D721Med (cell line): ENCODE measurements at regions not wholly inside any gene's neighbourhood (a gene's known extent, or its start where the extent isn't known, plus 50 kb on each side); places are given as distances from the start of the nearest gene placed in this dataset.
"Not testable (repeated sequence)": the region's sequence is repeated elsewhere in the genome, so short reads cannot be mapped to it uniquely, and the experiment has no call there.

ENCODE experiments used
- DNase-seq: peaks from one replicate; pipeline ENCODE4 v3.0.0; 2011; ENCODE audit warnings: low spot score; ENCODE audit not compliant: insufficient read length
- FAIRE-seq: peaks from 2 replicates; lab custom pipeline; 2011; peaks lifted over from hg19 to GRCh38; lab: Jason Lieb, UNC
- CTCF ChIP-seq: IDR thresholded peaks from 2 replicates; pipeline ENCODE4 v1.5.1; 2012; ENCODE audit warnings: mild to moderate bottlenecking, control low read depth; ENCODE audit not compliant: insufficient read depth; ENCODE audit errors: missing control alignments

- FAIRE-seq, result no peak
- no peak for DNase-seq
- no peak for TF ChIP-seq CTCF
Measured at GRCh38 chr2:150060341-150060740, 427.1 kb downstream of the RND3 start.

GRCh38 chr2:150059676-150060075 lies 427.8 kb downstream of the RND3 start:
- DNase-seq, FAIRE-seq: not testable (repeated sequence)

GRCh38 chr2:150052457-150052856 lies 435.0 kb downstream of the RND3 start:
- DNase-seq, result no peak
- TF ChIP-seq CTCF, result no peak
- FAIRE-seq, result no peak

- no peak for DNase-seq
- no peak for TF ChIP-seq CTCF
- FAIRE-seq, result no peak
Measured at GRCh38 chr2:150051004-150051403, 436.5 kb downstream of the RND3 start.

- FAIRE-seq (no peak), DNase-seq (no peak)
- no peak for TF ChIP-seq CTCF
Measured at GRCh38 chr2:150050036-150050435, 437.4 kb downstream of the RND3 start.

- no peak for FAIRE-seq
- TF ChIP-seq CTCF, result no peak
Measured at GRCh38 chr2:150047620-150048222, 439.7 kb downstream of the RND3 start.

GRCh38 chr2:150046810-150047209 lies 440.7 kb downstream of the RND3 start:
- no peak for DNase-seq
- no peak for FAIRE-seq
- no peak for TF ChIP-seq CTCF

More at GRCh38 chr2:150047620-150048222, 439.7 kb downstream of the RND3 start:
- no peak for DNase-seq
